AG10803 (cell line): ENCODE measurements at regions not wholly inside any gene's neighbourhood (a gene's known extent, or its start where the extent isn't known, plus 50 kb on each side); places are given as distances from the start of the nearest gene placed in this dataset.

Experiments used
- DNase-seq: peaks from one replicate; pipeline ENCODE4 v3.0.0; 2010; ENCODE audit warnings: low read depth
- H3K4me3 ChIP-seq: 2 replicates; pipeline ENCODE4 v1.5.1; 2011; ENCODE audit warnings: mild to moderate bottlenecking, low read length, control low read depth
- CTCF ChIP-seq: conservative IDR thresholded peaks from 2 replicates; pipeline ENCODE4 v1.5.1; 2011; ENCODE audit warnings: mild to moderate bottlenecking, low read length, control low read depth, inconsistent platforms

GRCh38 chr6:22112461-22112860 lies 184.4 kb downstream of the PRL start:
- peak; percentile 11 for DNase-seq
- H3K4me3 ChIP-seq: no peak overlapping the region
- no peak for TF ChIP-seq CTCF

DNA sequence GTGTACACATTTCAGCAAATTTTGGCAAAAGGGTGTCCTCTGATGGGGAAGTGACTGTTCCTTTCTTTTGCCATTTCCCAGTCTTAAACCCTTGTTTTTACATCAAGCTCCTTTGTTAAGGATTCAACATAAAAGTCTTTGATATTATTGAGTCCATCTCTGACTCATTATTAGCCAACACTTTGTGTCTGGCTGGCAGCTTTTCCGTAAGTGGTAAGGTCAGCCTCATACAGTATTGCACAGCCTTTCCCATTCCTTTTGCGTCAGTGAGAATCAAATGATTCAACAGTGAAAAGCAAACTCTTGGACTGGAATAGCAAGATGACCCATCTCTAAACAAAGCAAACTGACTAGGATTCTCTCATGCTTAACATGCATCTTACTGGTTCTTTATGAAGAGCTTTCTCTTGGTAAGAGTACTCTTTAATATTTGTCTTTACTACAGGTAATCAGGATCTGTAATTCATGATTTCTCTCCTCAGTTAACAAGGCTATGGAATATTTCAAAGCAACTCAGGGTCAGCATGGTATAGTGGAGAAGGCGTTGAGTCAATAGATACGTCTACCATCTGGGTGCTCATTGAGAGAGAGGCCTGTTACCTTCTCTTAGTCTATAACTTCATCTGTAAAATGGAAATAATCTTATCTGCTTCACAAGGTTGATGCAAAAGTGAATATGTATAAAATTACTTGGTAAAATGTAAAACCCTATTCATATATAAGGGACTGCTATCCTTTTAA lies 183.6 kb downstream of the PRL start:
- DNase-seq: peak; percentile 97
- no peak for TF ChIP-seq CTCF
- H3K4me3 ChIP-seq: no peak overlapping the region

- no peak for TF ChIP-seq CTCF
- H3K4me3 ChIP-seq: no peak overlapping the region
- DNase-seq: no peak
These were observed 181.3 kb downstream of the PRL start for GRCh38 chr6:22115559-22115958.

DNA sequence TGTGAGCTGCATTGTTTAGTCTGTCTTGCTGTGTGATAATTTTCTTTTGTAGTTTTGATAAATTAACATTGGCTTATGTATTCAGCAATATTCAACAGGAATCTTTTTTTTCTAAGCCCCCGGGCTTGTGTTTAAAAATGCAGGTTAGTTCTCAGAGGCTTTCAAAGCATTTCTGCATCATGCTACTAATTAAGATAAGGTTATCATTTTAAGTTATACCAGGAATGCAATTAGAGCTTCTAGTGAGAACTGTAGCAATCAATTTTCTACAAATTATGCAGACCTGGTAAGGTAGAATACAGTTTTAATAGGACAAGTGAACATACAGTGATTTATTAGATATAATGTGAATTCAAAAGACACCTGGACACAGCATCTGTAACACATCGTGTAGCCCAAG lies 179.2 kb downstream of the PRL start:
- H3K4me3 ChIP-seq: no peak overlapping the region
- TF ChIP-seq CTCF: no peak
- DNase-seq: no peak

DNA sequence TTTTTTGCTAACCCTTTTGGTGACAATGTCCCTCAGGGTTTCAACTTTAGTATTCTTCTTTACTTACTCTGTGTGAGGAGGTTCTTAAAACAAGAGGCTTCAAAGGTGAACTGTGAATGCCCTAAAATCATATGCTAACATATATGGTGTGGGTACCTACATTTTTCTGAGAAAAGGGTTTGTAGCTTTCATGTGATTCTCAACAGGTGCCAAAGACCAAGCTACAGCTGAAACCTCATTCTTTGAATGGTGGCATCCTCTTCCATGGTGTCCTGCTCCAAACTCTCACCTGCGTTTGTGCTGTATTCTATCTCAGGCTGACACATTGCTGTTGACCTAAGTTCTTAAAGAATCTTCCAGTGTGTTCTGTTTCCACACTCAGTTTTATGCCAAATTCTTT lies 177.3 kb downstream of the PRL start:
- no peak for DNase-seq
- no peak for TF ChIP-seq CTCF
- H3K4me3 ChIP-seq: no peak overlapping the region

- H3K4me3 ChIP-seq: no peak overlapping the region
- TF ChIP-seq CTCF: no peak
- no peak for DNase-seq
These were observed 172.1 kb downstream of the PRL start for GRCh38 chr6:22124756-22125155.

DNA sequence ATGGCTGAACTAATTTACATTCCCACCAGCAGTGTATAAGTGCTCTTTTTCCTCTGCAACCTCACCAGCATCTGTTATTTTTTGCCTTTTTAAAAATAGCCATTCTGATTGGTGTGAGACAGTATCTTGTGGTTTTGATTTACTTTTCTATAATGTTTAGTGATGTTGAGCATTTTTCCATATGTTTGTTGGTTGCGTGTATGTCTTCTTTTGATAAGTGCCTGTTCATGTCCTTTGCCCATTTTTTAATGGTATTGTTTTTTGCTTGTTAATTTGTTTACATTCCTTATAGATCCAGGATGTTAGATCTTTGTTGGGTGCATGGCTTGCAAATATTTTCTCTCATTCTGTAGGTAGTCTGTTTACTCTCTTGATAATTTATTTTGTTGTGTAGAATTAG lies 169.9 kb downstream of the PRL start:
- no peak overlapping the region for H3K4me3 ChIP-seq
- DNase-seq: no peak
- TF ChIP-seq CTCF: no peak
